ENCODE measurements at regions not wholly inside any gene's neighbourhood (a gene's known extent, or its start where the extent isn't known, plus 50 kb on each side); places are given as distances from the start of the nearest gene placed in this dataset.
"Not testable (repeated sequence)": the region's sequence is repeated elsewhere in the genome, so short reads cannot be mapped to it uniquely, and the experiment has no call there.

- H3K9me3 ChIP-seq (ENCODE audit: control insufficient read depth, insufficient read depth, low read length), result no peaks in the 10 kb centered on the region
- no peak overlapping the region for H3K27ac ChIP-seq (ENCODE audit: low read depth, low read length)
- no peaks in the 10 kb centered on the region for H3K36me3 ChIP-seq (ENCODE audit: control insufficient read depth, insufficient read depth, low read length)
- H3K4me1 ChIP-seq (ENCODE audit: control insufficient read depth, insufficient read depth, low read length), result no peaks in the 10 kb centered on the region
- H3K4me3 ChIP-seq (ENCODE audit: low read depth, low read length), result no peak overlapping the region
- no peak for DNase-seq (ENCODE audit: low read depth in 4 of 6, low spot score in 6 of 6)
- H3K27me3 ChIP-seq (ENCODE audit: control insufficient read depth, insufficient read depth, low read length), result no peaks in the 10 kb centered on the region
These were observed 122.2 kb upstream of the ATXN1 start for GRCh38 chr6:16883414-16883813.

GRCh38 chr6:16882230-16882629, 121.0 kb upstream of the ATXN1 start:
- no peaks in the 10 kb centered on the region for H3K27me3 ChIP-seq (ENCODE audit: control insufficient read depth, insufficient read depth, low read length)
- no peak overlapping the region for H3K27ac ChIP-seq (ENCODE audit: low read depth, low read length)
- no CpG with 5 or more reads among the region's 1 CpG for WGBS (ENCODE audit: insufficient coverage)
- no peaks in the 10 kb centered on the region for H3K4me1 ChIP-seq (ENCODE audit: control insufficient read depth, insufficient read depth, low read length)
- no peaks in the 10 kb centered on the region for H3K9me3 ChIP-seq (ENCODE audit: control insufficient read depth, insufficient read depth, low read length)
- no peak for DNase-seq (ENCODE audit: low read depth in 4 of 6, low spot score in 6 of 6)
- no peaks in the 10 kb centered on the region for H3K36me3 ChIP-seq (ENCODE audit: control insufficient read depth, insufficient read depth, low read length)
- H3K4me3 ChIP-seq (ENCODE audit: low read depth, low read length), result no peak overlapping the region

GRCh38 chr6:16876852-16877251, 115.6 kb upstream of the ATXN1 start:
- H3K27me3 ChIP-seq (ENCODE audit: control insufficient read depth, insufficient read depth, low read length); H3K36me3 ChIP-seq (ENCODE audit: control insufficient read depth, insufficient read depth, low read length); H3K4me3 ChIP-seq (ENCODE audit: low read depth, low read length); H3K27ac ChIP-seq (ENCODE audit: low read depth, low read length); H3K4me1 ChIP-seq (ENCODE audit: control insufficient read depth, insufficient read depth, low read length); H3K9me3 ChIP-seq (ENCODE audit: control insufficient read depth, insufficient read depth, low read length); DNase-seq (ENCODE audit: low read depth in 4 of 6, low spot score in 6 of 6): not testable (repeated sequence)
- no CpG with 5 or more reads among the region's 2 CpGs for WGBS (ENCODE audit: insufficient coverage)

- Histone ChIP-seq H3K9me3 (ENCODE audit: control insufficient read depth, insufficient read depth, low read length) (no peaks in the 10 kb centered on the region), H3K27me3 (ENCODE audit: control insufficient read depth, insufficient read depth, low read length) (no peaks in the 10 kb centered on the region), H3K27ac (ENCODE audit: low read depth, low read length) (no peak overlapping the region), H3K4me3 (ENCODE audit: low read depth, low read length) (no peak overlapping the region), H3K36me3 (ENCODE audit: control insufficient read depth, insufficient read depth, low read length) (no peaks in the 10 kb centered on the region), H3K4me1 (ENCODE audit: control insufficient read depth, insufficient read depth, low read length) (no peaks in the 10 kb centered on the region)
- no peak for DNase-seq (ENCODE audit: low read depth in 4 of 6, low spot score in 6 of 6)
- no CpG with 5 or more reads among the region's 3 CpGs for WGBS (ENCODE audit: insufficient coverage)
These were observed 114.9 kb upstream of the ATXN1 start for GRCh38 chr6:16876201-16876600.

- Histone ChIP-seq H3K4me3 (ENCODE audit: low read depth, low read length) (no peak overlapping the region), H3K27me3 (ENCODE audit: control insufficient read depth, insufficient read depth, low read length) (no peaks in the 10 kb centered on the region), H3K9me3 (ENCODE audit: control insufficient read depth, insufficient read depth, low read length) (no peaks in the 10 kb centered on the region), H3K36me3 (ENCODE audit: control insufficient read depth, insufficient read depth, low read length) (no peaks in the 10 kb centered on the region), H3K4me1 (ENCODE audit: control insufficient read depth, insufficient read depth, low read length) (no peaks in the 10 kb centered on the region), H3K27ac (ENCODE audit: low read depth, low read length) (no peak overlapping the region)
- DNase-seq (ENCODE audit: low read depth in 4 of 6, low spot score in 6 of 6), result no peak
- WGBS (ENCODE audit: insufficient coverage), result 60% methylated on average over 2 of the region's 3 CpGs
These were observed 112.4 kb upstream of the ATXN1 start for GRCh38 chr6:16873698-16874097.

- WGBS (ENCODE audit: insufficient coverage), result 80% methylated on average over 2 of the region's 6 CpGs
- H3K4me1 ChIP-seq (ENCODE audit: control insufficient read depth, insufficient read depth, low read length), result no peaks in the 10 kb centered on the region
These were observed 111.4 kb upstream of the ATXN1 start for GRCh38 chr6:16872543-16873235.

GRCh38 chr6:16871047-16871446, 109.8 kb upstream of the ATXN1 start:
- 96% methylated on average over 3 of the region's 5 CpGs for WGBS (ENCODE audit: insufficient coverage)
- Histone ChIP-seq H3K9me3 (ENCODE audit: control insufficient read depth, insufficient read depth, low read length) (no peaks in the 10 kb centered on the region), H3K27me3 (ENCODE audit: control insufficient read depth, insufficient read depth, low read length) (no peaks in the 10 kb centered on the region), H3K4me1 (ENCODE audit: control insufficient read depth, insufficient read depth, low read length) (no peaks in the 10 kb centered on the region), H3K27ac (ENCODE audit: low read depth, low read length) (no peak overlapping the region), H3K4me3 (ENCODE audit: low read depth, low read length) (no peak overlapping the region), H3K36me3 (ENCODE audit: control insufficient read depth, insufficient read depth, low read length) (no peaks in the 10 kb centered on the region)
- no peak for DNase-seq (ENCODE audit: low read depth in 4 of 6, low spot score in 6 of 6)

More at GRCh38 chr6:16872543-16873235, 111.4 kb upstream of the ATXN1 start:
- peak in 1 of 6 donors; percentile 13 for DNase-seq (ENCODE audit: low read depth in 4 of 6, low spot score in 6 of 6)
- no peaks in the 10 kb centered on the region for H3K36me3 ChIP-seq (ENCODE audit: control insufficient read depth, insufficient read depth, low read length)
- no peaks in the 10 kb centered on the region for H3K27me3 ChIP-seq (ENCODE audit: control insufficient read depth, insufficient read depth, low read length)
- H3K27ac ChIP-seq (ENCODE audit: low read depth, low read length), result no peak overlapping the region
- H3K4me3 ChIP-seq (ENCODE audit: low read depth, low read length), result no peak overlapping the region
- no peaks in the 10 kb centered on the region for H3K9me3 ChIP-seq (ENCODE audit: control insufficient read depth, insufficient read depth, low read length)

- no peak overlapping the region for H3K4me3 ChIP-seq (ENCODE audit: low read depth, low read length)
- H3K4me1 ChIP-seq (ENCODE audit: control insufficient read depth, insufficient read depth, low read length), result no peaks in the 10 kb centered on the region
- no peaks in the 10 kb centered on the region for H3K36me3 ChIP-seq (ENCODE audit: control insufficient read depth, insufficient read depth, low read length)
- no CpG with 5 or more reads among the region's 3 CpGs for WGBS (ENCODE audit: insufficient coverage)
- no peaks in the 10 kb centered on the region for H3K9me3 ChIP-seq (ENCODE audit: control insufficient read depth, insufficient read depth, low read length)
- H3K27me3 ChIP-seq (ENCODE audit: control insufficient read depth, insufficient read depth, low read length), result no peaks in the 10 kb centered on the region
- no peak for DNase-seq (ENCODE audit: low read depth in 4 of 6, low spot score in 6 of 6)
- no peak overlapping the region for H3K27ac ChIP-seq (ENCODE audit: low read depth, low read length)
These were observed 107.7 kb upstream of the ATXN1 start for GRCh38 chr6:16868968-16869367.

GRCh38 chr6:16857969-16858592, 96.8 kb upstream of the ATXN1 start:
- Histone ChIP-seq H3K9me3 (ENCODE audit: control insufficient read depth, insufficient read depth, low read length) (no peaks in the 10 kb centered on the region), H3K27ac (ENCODE audit: low read depth, low read length) (no peak overlapping the region), H3K4me3 (ENCODE audit: low read depth, low read length) (no peak overlapping the region), H3K36me3 (ENCODE audit: control insufficient read depth, insufficient read depth, low read length) (no peaks in the 10 kb centered on the region), H3K27me3 (ENCODE audit: control insufficient read depth, insufficient read depth, low read length) (no peaks in the 10 kb centered on the region), H3K4me1 (ENCODE audit: control insufficient read depth, insufficient read depth, low read length) (no peaks in the 10 kb centered on the region)
- 81% methylated on average over 2 of the region's 5 CpGs for WGBS (ENCODE audit: insufficient coverage)
- no peak for DNase-seq (ENCODE audit: low read depth in 4 of 6, low spot score in 6 of 6)

GRCh38 chr6:16855460-16855859, 94.2 kb upstream of the ATXN1 start:
- Histone ChIP-seq H3K27ac (ENCODE audit: low read depth, low read length) (no peak overlapping the region), H3K4me3 (ENCODE audit: low read depth, low read length) (no peak overlapping the region), H3K9me3 (ENCODE audit: control insufficient read depth, insufficient read depth, low read length) (no peaks in the 10 kb centered on the region), H3K4me1 (ENCODE audit: control insufficient read depth, insufficient read depth, low read length) (no peaks in the 10 kb centered on the region), H3K36me3 (ENCODE audit: control insufficient read depth, insufficient read depth, low read length) (no peaks in the 10 kb centered on the region), H3K27me3 (ENCODE audit: control insufficient read depth, insufficient read depth, low read length) (no peaks in the 10 kb centered on the region)
- DNase-seq (ENCODE audit: low read depth in 4 of 6, low spot score in 6 of 6), result no peak
